Mucosa of descending colon (tissue), 3 donors: ENCODE measurements at regions not wholly inside any gene's neighbourhood (a gene's known extent, or its start where the extent isn't known, plus 50 kb on each side); places are given as distances from the start of the nearest gene placed in this dataset.

ENCODE experiments used
- ATAC-seq: fragments of 200-7000 bp; cut with Tn5 transposase; one replicate; pipeline ENCODE4 v1.9.1; 2020; ENCODE audit warnings: mild to moderate bottlenecking, moderate library complexity
- DNase-seq, 3 donors: peaks; one replicate each; pipeline ENCODE4 v3.0.0-alpha.2; 2020
- H3K36me3 ChIP-seq: fragments of 200-600 bp; one replicate; pipeline ENCODE4 v1.8.0; 2021; ENCODE audit warnings: low read depth, mild to moderate bottlenecking
- H3K4me1 ChIP-seq: fragments of 200-600 bp; one replicate; pipeline ENCODE4 v1.8.0; 2021; ENCODE audit warnings: low read depth, mild to moderate bottlenecking
- H3K4me3 ChIP-seq: fragments of 200-600 bp; one replicate; pipeline ENCODE4 v1.8.0; 2021; ENCODE audit warnings: mild to moderate bottlenecking
- H3K9me3 ChIP-seq: fragments of 200-600 bp; one replicate; pipeline ENCODE4 v1.8.0; 2021; ENCODE audit warnings: mild to moderate bottlenecking
- CTCF ChIP-seq: fragments of 200-600 bp; IDR thresholded peaks from one replicate; pipeline ENCODE4 v1.8.0; 2022; ENCODE audit warnings: antibody characterized with exemption, mild to moderate bottlenecking
- intact Hi-C, 2 donors: fragments of 100-400 bp; cut with DNase I in 1 of 2; cut with micrococcal nuclease in 1 of 2; formaldehyde crosslinking; loops; one replicate each; pipeline versions ENCODE4 v1.11.0 to v1.11.1; 2022; cut with DNase I, micrococcal nuclease
- donor health status: DM: no; HTN: no; CAD: no; lungs with moderate emphysema.
- donor health status: DM: no; HTN: no; CAD: no.
- donor health status: DM: no; HTN: yes; CAD: no.

GRCh38 chr15:39443659-39444219 is 137.1 kb upstream of the THBS1 start:
- DNase-seq: no peak
- H3K36me3 ChIP-seq: no peaks in the 10 kb centered on the region
- H3K4me1 ChIP-seq: no peaks in the 10 kb centered on the region
- H3K4me3 ChIP-seq: no peak overlapping the region
- no peak for TF ChIP-seq CTCF
- no peaks in the 10 kb centered on the region for H3K9me3 ChIP-seq
- ATAC-seq: no peak
- intact Hi-C loops: no loop called here

GRCh38 chr15:39444735-39445470 is 136.0 kb upstream of the THBS1 start:
- H3K9me3 ChIP-seq: no peaks in the 10 kb centered on the region
- DNase-seq: no peak
- ATAC-seq: no peak
- H3K4me1 ChIP-seq: no peaks in the 10 kb centered on the region
- no peak for TF ChIP-seq CTCF
- no peak overlapping the region for H3K4me3 ChIP-seq
- intact Hi-C loops: no loop called here
- H3K36me3 ChIP-seq: no peaks in the 10 kb centered on the region

- Histone ChIP-seq H3K9me3 (no peaks in the 10 kb centered on the region), H3K36me3 (no peaks in the 10 kb centered on the region), H3K4me3 (no peak overlapping the region), H3K4me1 (peaks cover 4% of the 10 kb centered on the region)
- no peak for ATAC-seq
- intact Hi-C loops: no loop called here
- no peak for DNase-seq
- TF ChIP-seq CTCF: no peak
Observed at GRCh38 chr15:39445931-39446330, 134.9 kb upstream of the THBS1 start.

GRCh38 chr15:39447346-39447745 is 133.5 kb upstream of the THBS1 start:
- Histone ChIP-seq H3K9me3 (no peaks in the 10 kb centered on the region), H3K4me1 (peaks cover 8% of the 10 kb centered on the region), H3K4me3 (no peak overlapping the region), H3K36me3 (no peaks in the 10 kb centered on the region)
- DNase-seq (no peak), ATAC-seq (no peak)
- intact Hi-C loops: no loop called here
- no peak for TF ChIP-seq CTCF

- DNase-seq (no peak), ATAC-seq (no peak)
- Histone ChIP-seq H3K9me3 (no peaks in the 10 kb centered on the region), H3K4me3 (no peak overlapping the region), H3K36me3 (no peaks in the 10 kb centered on the region), H3K4me1 (peaks cover 8% of the 10 kb centered on the region)
- TF ChIP-seq CTCF: no peak
- intact Hi-C loops: no loop called here
Observed at GRCh38 chr15:39447881-39448280, 133.0 kb upstream of the THBS1 start.
